22Rv1 (cell line): ENCODE measurements at regions not wholly inside any gene's neighbourhood (a gene's known extent, or its start where the extent isn't known, plus 50 kb on each side); places are given as distances from the start of the nearest gene placed in this dataset.

Experiments
- ZFX ChIP-seq: fragments of 450-650 bp; IDR thresholded peaks from 2 replicates; pipeline ENCODE4 v1.6.1; 2017; ENCODE audit warnings: antibody characterized with exemption, borderline replicate concordance
- TF ChIP-seq, protein P1 (sequence below): fragments of 450-650 bp; IDR thresholded peaks from 2 replicates; pipeline ENCODE4 v1.5.1; 2017; ENCODE audit warnings: mild to moderate bottlenecking

DNA sequence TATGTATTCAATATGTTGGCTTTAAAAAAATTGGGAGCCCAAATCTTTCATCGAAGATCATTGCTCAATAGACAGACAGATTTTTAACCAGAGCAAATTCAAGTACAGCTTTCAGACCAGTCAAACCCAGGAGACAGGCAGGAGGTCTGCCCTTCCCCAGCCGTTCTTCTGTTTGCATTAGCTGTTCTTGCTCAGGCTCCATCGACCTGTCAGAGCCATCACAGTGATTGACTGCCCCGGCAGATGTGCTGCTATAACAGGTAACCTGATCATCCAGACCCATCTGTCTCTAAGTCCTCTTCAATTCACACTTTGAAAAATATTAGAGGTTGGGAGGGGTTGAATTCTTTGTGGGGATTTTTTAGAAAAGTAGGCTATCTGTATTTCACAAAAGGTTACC is 453.5 kb downstream of the FOXG1 start:
- TF ChIP-seq, protein P1, sequence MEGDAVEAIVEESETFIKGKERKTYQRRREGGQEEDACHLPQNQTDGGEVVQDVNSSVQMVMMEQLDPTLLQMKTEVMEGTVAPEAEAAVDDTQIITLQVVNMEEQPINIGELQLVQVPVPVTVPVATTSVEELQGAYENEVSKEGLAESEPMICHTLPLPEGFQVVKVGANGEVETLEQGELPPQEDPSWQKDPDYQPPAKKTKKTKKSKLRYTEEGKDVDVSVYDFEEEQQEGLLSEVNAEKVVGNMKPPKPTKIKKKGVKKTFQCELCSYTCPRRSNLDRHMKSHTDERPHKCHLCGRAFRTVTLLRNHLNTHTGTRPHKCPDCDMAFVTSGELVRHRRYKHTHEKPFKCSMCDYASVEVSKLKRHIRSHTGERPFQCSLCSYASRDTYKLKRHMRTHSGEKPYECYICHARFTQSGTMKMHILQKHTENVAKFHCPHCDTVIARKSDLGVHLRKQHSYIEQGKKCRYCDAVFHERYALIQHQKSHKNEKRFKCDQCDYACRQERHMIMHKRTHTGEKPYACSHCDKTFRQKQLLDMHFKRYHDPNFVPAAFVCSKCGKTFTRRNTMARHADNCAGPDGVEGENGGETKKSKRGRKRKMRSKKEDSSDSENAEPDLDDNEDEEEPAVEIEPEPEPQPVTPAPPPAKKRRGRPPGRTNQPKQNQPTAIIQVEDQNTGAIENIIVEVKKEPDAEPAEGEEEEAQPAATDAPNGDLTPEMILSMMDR, result no peak
- no peak for TF ChIP-seq ZFX
